Loucy (cell line): ENCODE measurements at regions not wholly inside any gene's neighbourhood (a gene's known extent, or its start where the extent isn't known, plus 50 kb on each side); places are given as distances from the start of the nearest gene placed in this dataset.

Experiments used
- H2AFZ ChIP-seq: fragments of 200-600 bp; sonication (generic); 2 replicates; pipeline ENCODE4 v1.6.0; 2016; ENCODE audit warnings: antibody characterized with exemption, mild to moderate bottlenecking, low read length, moderate library complexity
- H3F3A ChIP-seq: fragments of 200-600 bp; 2 replicates; pipeline ENCODE4 v1.6.0; 2016; ENCODE audit warnings: antibody characterized with exemption, low read depth, mild to moderate bottlenecking
- H3K27me3 ChIP-seq: fragments of 200-600 bp; sonication (generic); 2 replicates; pipeline ENCODE4 v1.6.1; 2014; ENCODE audit warnings: low read length, mild to moderate bottlenecking; ENCODE audit not compliant: insufficient read depth, poor library complexity, severe bottlenecking
- H3K36me3 ChIP-seq: fragments of 200-600 bp; sonication (generic); 2 replicates; pipeline ENCODE4 v1.6.1; 2016; ENCODE audit warnings: low read length; ENCODE audit not compliant: insufficient read depth
- H3K4me1 ChIP-seq: fragments of 200-600 bp; sonication (generic); 2 replicates; pipeline ENCODE4 v1.5.1; 2014; ENCODE audit warnings: low read length, mild to moderate bottlenecking; ENCODE audit not compliant: insufficient read depth, poor library complexity, severe bottlenecking
- H3K4me2 ChIP-seq: fragments of 200-600 bp; sonication (generic); 2 replicates; pipeline ENCODE4 v1.6.0; 2014; ENCODE audit warnings: antibody characterized with exemption, low read length, low read depth, mild to moderate bottlenecking; ENCODE audit not compliant: poor library complexity, severe bottlenecking
- H3K4me3 ChIP-seq: fragments of 200-600 bp; sonication (generic); 2 replicates; pipeline ENCODE4 v1.5.1; 2014; ENCODE audit warnings: low read length, mild to moderate bottlenecking, mixed read lengths; ENCODE audit not compliant: poor library complexity, severe bottlenecking
- H3K79me2 ChIP-seq: fragments of 200-600 bp; sonication (generic); 2 replicates; pipeline ENCODE4 v1.6.1; 2014; ENCODE audit warnings: low read length; ENCODE audit not compliant: insufficient read depth
- H3K9ac ChIP-seq: fragments of 200-600 bp; sonication (generic); 2 replicates; pipeline ENCODE4 v1.6.0; 2014; ENCODE audit warnings: mild to moderate bottlenecking, low read depth, low read length, moderate library complexity; ENCODE audit not compliant: poor library complexity, severe bottlenecking
- H3K9me2 ChIP-seq: fragments of 200-600 bp; sonication (generic); replicated peaks from 2 replicates; pipeline ENCODE4 v1.6.1; 2016; ENCODE audit warnings: low read depth, low read length, mixed read lengths
- H3K9me3 ChIP-seq: fragments of 200-600 bp; sonication (generic); 2 replicates; pipeline ENCODE4 v1.6.1; 2014; ENCODE audit warnings: mild to moderate bottlenecking, antibody characterized with exemption, low read length, low read depth; ENCODE audit not compliant: insufficient read depth
- H4K20me1 ChIP-seq: fragments of 200-600 bp; sonication (generic); 2 replicates; pipeline ENCODE4 v1.6.0; 2014; ENCODE audit warnings: antibody characterized with exemption, low read length, mild to moderate bottlenecking; ENCODE audit not compliant: insufficient read depth, poor library complexity, severe bottlenecking
- EZH2phosphoT487 ChIP-seq: fragments of 200-600 bp; IDR thresholded peaks from 2 replicates; pipeline ENCODE4 v1.6.1; 2018; ENCODE audit warnings: antibody characterized with exemption, mild to moderate bottlenecking, moderate library complexity, borderline replicate concordance
- TF ChIP-seq, protein P1 (sequence below): fragments of 200-600 bp; sonication (generic); conservative IDR thresholded peaks from 2 replicates; pipeline ENCODE4 v1.5.1; 2014; ENCODE audit warnings: mild to moderate bottlenecking, antibody characterized with exemption, low read length

DNA sequence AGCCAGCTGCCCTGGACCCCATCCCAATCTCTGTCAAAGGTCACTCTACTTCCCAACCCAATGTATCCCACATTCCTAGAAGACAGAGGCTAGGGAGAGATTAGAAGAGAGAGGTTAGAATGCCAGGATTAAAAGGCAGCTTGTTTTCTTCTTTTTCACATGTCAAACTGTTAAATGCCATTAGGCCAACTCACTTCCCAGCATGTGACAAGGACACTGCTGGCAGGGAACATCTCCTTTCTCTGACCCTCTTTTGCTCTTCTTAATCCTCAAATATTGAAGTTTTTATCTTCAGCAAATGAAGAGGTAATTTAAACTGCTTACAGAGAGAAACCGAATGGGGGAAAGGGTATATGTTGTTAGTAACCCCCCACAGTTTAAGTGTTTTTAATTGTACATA, 89.1 kb downstream of the BBS10 start:
- Histone ChIP-seq H4K20me1 (no peaks in the 10 kb centered on the region), H3K4me2 (no peak overlapping the region), H3K4me3 (no peak overlapping the region), H3K4me1 (no peaks in the 10 kb centered on the region), H3K9me2 (no peaks in the 10 kb centered on the region), H3K79me2 (no peaks in the 10 kb centered on the region), H3K9me3 (no peaks in the 10 kb centered on the region), H3K9ac (no peak overlapping the region), H2AFZ (no peak overlapping the region), H3K36me3 (no peaks in the 10 kb centered on the region), H3F3A (no peaks in the 10 kb centered on the region), H3K27me3 (no peaks in the 10 kb centered on the region)
- TF ChIP-seq EZH2phosphoT487 = no peak
- TF ChIP-seq, protein P1, sequence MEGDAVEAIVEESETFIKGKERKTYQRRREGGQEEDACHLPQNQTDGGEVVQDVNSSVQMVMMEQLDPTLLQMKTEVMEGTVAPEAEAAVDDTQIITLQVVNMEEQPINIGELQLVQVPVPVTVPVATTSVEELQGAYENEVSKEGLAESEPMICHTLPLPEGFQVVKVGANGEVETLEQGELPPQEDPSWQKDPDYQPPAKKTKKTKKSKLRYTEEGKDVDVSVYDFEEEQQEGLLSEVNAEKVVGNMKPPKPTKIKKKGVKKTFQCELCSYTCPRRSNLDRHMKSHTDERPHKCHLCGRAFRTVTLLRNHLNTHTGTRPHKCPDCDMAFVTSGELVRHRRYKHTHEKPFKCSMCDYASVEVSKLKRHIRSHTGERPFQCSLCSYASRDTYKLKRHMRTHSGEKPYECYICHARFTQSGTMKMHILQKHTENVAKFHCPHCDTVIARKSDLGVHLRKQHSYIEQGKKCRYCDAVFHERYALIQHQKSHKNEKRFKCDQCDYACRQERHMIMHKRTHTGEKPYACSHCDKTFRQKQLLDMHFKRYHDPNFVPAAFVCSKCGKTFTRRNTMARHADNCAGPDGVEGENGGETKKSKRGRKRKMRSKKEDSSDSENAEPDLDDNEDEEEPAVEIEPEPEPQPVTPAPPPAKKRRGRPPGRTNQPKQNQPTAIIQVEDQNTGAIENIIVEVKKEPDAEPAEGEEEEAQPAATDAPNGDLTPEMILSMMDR = no peak

- H3K4me1 ChIP-seq = no peaks in the 10 kb centered on the region
- no peaks in the 10 kb centered on the region for H3K79me2 ChIP-seq
- no peak overlapping the region for H3K4me3 ChIP-seq
- no peak for TF ChIP-seq EZH2phosphoT487
- no peaks in the 10 kb centered on the region for H3K27me3 ChIP-seq
- H3K9ac ChIP-seq = no peak overlapping the region
- no peaks in the 10 kb centered on the region for H3K36me3 ChIP-seq
- H2AFZ ChIP-seq = no peak overlapping the region
- no peaks in the 10 kb centered on the region for H4K20me1 ChIP-seq
- H3K9me3 ChIP-seq = no peaks in the 10 kb centered on the region
- H3K4me2 ChIP-seq = no peak overlapping the region
- H3K9me2 ChIP-seq = no peaks in the 10 kb centered on the region
- H3F3A ChIP-seq = no peaks in the 10 kb centered on the region
Measured at GRCh38 chr12:76256904-76257303, 91.3 kb downstream of the BBS10 start.

DNA sequence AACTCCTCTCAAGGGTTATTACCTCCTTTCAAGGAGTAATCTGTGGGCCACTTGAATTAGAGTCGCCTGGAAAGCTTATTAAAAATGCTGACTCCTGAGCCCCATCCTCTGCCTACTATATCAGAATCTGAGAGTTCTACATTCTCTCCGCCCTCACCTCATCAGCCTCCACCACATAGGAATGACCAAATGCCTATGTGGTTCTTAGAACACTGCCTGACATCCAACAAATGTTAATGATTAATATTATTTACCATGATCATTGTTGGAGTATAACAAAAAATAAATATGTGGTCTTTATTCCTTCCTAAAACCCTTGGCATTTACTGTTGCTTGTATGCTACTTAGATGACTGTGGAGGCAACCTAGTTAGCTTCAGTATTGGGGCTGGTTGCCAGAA, 91.9 kb downstream of the BBS10 start:
- Histone ChIP-seq H3K9me3 (no peaks in the 10 kb centered on the region), H3F3A (no peaks in the 10 kb centered on the region), H3K79me2 (no peaks in the 10 kb centered on the region), H3K27me3 (no peaks in the 10 kb centered on the region), H2AFZ (no peak overlapping the region), H3K4me3 (no peak overlapping the region), H3K4me2 (no peak overlapping the region), H4K20me1 (no peaks in the 10 kb centered on the region), H3K9ac (no peak overlapping the region), H3K4me1 (no peaks in the 10 kb centered on the region), H3K36me3 (no peaks in the 10 kb centered on the region), H3K9me2 (no peaks in the 10 kb centered on the region)
- TF ChIP-seq, protein P1 = no peak
- no peak for TF ChIP-seq EZH2phosphoT487

GRCh38 chr12:76255692-76256091, 92.5 kb downstream of the BBS10 start:
- no peak for TF ChIP-seq EZH2phosphoT487
- TF ChIP-seq, protein P1 = no peak
- H2AFZ ChIP-seq = no peak overlapping the region
- H3K27me3 ChIP-seq = no peaks in the 10 kb centered on the region
- no peaks in the 10 kb centered on the region for H3K36me3 ChIP-seq
- no peaks in the 10 kb centered on the region for H3K4me1 ChIP-seq
- no peak overlapping the region for H3K4me3 ChIP-seq
- no peaks in the 10 kb centered on the region for H3F3A ChIP-seq
- no peaks in the 10 kb centered on the region for H3K9me3 ChIP-seq
- no peaks in the 10 kb centered on the region for H4K20me1 ChIP-seq
- H3K4me2 ChIP-seq = no peak overlapping the region
- H3K9me2 ChIP-seq = no peaks in the 10 kb centered on the region
- H3K9ac ChIP-seq = no peak overlapping the region
- H3K79me2 ChIP-seq = no peaks in the 10 kb centered on the region
